Central memory CD4-positive, alpha-beta T cell (primary cell): ENCODE measurements at regions not wholly inside any gene's neighbourhood (a gene's known extent, or its start where the extent isn't known, plus 50 kb on each side); places are given as distances from the start of the nearest gene placed in this dataset.

Experiments
- DNase-seq: peaks from one replicate; pipeline ENCODE4 v3.0.0; 2022

- no peak for DNase-seq
Observed at GRCh38 chr10:88023676-88024075, 160.3 kb downstream of the PTEN start.

GRCh38 chr10:88026031-88026430 lies 162.6 kb downstream of the PTEN start:
- DNase-seq, result no peak

- DNase-seq, result no peak
Observed at GRCh38 chr10:88027570-88027969, 164.1 kb downstream of the PTEN start.

- no peak for DNase-seq
Observed at GRCh38 chr10:88028072-88028471, 164.6 kb downstream of the PTEN start.

- peak; percentile 5 for DNase-seq
Observed at GRCh38 chr10:88028654-88029053, 165.2 kb downstream of the PTEN start.

GRCh38 chr10:88032566-88032965 lies 169.1 kb downstream of the PTEN start:
- no peak for DNase-seq

DNA sequence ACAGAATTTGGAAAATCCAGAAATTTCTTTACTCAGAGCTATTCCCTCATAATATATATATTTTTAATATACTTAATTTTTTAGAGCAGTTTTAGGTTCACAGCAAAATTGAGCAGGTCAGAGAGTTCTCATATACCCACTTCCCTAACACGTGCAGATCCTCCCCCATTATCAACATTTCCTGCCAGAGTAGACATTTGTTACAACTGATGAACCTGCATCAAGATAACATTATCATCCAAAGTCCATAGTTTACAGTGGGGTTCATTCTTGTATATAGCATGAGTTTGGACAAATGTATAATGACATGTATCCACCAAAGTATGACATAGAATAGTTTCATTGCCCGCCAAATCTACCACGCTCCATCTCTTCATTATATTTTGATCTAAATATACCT lies 170.0 kb downstream of the PTEN start:
- DNase-seq, result no peak

GRCh38 chr10:88033793-88034192 lies 170.4 kb downstream of the PTEN start:
- no peak for DNase-seq

DNA sequence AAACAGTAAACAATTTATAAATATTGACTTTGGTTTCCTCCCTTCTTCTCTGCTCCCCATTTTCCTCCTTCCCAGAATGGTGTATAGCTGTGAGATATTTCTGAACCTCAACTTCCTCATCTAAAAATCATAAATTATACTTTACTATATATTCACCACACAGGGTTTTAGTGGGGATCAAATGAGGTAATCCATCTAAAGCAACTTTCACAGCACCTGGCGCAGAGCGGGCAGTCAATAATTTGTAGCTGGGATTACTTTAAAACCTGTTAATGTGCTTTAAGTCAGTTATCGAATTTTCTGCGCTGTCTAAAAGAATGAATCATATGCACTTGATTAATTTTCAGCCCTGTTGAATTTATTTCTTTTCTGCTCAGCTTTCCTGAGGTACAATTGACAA lies 172.7 kb downstream of the PTEN start:
- DNase-seq, result no peak

DNA sequence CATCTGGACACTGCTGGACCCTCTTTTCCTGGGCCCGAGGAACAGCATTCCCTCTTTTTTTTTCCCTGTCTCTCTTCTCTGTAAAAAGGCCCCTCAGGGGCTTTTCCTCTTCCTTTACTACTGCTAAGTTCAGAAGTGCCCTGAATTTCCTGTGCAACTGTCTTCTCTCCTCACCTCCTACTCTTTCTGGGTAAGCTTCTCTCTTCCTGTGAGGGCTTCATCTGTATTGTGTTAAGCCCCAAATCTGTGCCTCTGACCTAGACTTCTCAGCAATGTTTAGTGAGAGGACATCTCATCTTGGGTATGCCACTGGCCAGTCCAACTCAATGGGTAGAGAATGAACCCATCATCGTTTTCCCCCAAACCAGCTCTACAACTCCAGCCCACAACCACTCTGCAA lies 174.2 kb downstream of the PTEN start:
- DNase-seq, result no peak

- DNase-seq, result no peak
Observed at GRCh38 chr10:88038268-88038667, 174.8 kb downstream of the PTEN start.

- DNase-seq, result no peak
Observed at GRCh38 chr10:88039496-88040200, 176.2 kb downstream of the PTEN start.

DNA sequence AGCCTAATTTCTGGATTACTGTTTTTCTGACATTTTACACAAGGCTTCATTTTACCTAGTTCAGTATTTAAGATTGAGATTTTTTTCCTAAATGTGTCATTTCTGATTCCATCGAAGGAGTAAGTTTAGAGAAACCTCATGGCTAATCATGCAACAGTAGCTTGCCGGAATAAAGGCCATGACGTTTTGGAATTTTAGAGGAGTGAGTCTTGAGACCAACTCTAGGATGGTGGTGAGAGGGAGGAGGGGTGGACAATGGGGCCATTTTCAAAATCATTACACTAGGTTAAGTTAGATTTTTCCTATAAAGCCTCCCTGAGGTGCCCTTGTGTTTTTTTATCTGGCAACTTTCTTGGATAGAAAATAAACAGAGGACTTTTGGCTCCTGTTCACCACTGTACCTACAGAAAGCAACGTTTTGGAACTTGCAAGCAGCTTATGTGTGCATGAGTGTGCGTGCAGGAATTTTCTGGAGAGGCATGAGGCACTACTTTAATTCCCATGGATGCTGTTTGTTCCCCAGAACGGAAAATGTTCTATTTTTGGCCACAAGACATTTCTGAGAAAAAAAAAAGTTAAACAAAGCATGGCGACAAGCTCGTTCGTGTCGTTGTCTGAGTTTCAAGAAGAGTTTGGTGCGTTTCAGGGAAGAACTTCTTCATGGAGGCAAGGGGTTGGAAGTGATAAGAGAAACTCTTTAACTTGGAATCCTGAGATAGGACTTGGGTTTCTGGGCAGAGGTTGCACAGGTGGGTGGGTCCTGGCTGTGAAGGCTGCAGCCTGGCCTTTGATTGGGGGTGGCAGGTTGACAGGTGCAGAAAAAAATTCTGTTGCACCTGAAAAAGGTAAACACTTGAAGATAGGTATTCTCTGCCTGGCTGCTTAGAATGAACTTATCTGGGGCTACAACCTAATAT lies 178.1 kb downstream of the PTEN start:
- no peak for DNase-seq

DNA sequence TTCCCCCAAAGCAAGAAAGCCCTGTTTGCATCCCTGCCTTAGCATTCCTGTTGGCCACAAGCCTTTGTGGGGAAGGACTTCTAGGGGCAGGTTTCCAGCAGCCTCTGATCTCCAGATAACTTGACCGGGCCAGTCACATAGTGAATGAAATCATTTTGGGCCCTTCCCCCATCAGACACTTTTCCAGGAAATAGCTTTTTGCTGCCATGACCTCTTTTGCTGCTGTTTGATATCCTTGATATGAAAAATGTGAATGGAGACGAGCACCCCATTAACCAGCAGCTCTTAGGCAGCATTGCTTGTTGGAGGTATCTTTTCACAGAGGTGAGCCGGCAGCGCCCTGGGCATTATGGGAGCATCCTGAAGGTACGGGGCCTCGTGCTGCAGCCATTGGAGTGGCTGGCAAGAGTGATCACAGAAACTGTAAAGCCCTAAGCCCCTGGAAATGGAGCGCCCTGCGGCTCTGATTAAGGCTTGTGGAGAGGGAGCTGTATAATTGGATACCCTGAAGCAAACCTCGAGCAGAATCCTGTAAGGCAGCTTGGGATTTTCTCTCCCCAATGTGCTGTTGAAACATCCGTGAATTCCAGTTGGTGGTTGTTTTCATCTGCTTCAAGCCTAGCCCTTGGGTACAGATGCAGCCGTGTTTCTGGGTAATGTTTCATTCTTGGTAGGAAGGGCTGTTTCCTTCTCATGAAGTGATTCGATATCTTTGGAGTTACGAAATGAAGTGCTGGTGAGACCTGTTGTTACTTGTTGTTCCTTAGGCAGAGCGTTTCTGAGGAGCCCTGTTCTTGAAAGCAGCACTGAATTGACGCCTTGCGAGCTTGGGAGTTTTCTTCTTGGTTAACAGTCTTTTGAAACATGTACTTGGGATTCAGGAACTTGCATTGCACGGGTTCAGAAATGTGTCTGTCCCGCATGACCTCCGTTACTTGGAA lies 179.0 kb downstream of the PTEN start:
- no peak for DNase-seq

GRCh38 chr10:88045096-88045495 lies 181.7 kb downstream of the PTEN start:
- no peak for DNase-seq

DNA sequence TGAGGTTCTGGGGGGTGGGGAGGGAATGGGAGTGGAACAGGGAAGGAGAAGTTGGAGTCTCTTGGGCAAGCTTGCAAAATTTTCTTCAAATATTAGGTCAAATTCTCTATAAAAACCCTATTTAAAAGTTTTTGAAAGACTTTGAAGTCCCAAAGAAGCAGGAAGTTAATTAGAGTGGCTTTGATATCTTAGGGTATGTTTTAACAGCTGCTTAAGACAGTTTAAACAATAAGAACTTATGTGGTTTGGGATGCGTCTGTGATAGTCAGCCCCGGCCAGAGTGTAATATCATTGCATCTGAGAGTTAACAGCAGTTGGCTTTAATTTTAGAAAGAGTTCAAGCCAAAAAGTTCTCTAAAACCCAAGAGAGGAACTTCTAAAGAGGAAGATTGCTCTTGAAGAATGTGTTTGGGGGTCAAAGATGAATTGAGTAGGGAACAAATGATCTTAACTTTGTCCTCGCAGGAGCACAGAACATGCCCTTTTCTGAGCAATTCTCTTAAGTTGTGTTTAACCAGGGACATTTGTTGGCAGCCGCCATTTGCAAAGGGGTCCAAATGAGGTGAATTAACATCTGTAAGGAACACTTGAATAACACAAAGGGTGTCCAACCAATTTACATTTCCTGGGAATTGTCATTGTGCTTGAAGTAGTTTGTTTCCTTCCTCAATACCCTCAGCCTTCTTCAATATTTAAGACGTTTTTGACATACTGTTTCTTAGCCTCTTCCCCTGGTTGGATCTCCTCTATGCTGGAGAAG lies 182.4 kb downstream of the PTEN start:
- DNase-seq, result no peak

DNA sequence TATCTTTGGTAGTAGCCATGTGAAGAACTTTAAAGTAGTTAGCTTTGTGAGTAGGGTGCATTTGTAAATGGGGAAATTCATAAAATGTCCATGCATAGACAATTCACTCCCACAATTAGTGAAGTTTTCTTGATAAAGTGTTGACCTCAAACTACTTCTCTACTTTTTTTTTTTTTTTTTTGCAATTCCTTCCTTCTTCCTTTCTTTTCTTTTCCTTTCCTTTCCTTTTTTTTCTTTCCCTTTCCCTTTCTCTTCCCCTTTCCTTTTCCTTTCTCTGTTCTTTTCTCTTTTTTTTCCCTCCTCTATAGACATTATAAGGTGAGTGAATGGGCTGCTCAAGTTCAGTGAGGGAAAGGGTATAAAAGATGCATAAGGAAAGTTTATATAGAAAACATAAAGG lies 184.2 kb downstream of the PTEN start:
- no peak for DNase-seq

- no peak for DNase-seq
Observed at GRCh38 chr10:88048312-88048711, 184.9 kb downstream of the PTEN start.

DNA sequence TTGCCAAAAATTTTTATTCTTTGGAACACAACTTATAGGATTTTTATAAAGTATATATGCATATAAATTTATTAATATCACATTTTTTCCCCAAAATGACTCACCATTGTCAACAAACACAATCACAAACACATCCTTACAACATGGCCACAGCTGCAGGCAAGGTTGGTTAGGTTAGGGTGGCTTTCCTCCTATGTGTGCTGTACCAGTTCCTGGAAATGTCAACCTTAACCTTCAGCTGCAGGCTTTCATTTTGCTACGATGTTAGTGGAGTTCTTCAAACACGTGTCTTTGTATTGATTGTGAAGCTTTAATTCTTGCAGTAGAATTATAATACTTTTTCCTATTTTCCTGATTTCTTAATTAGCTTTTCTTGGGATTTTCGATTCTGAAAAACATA lies 185.8 kb downstream of the PTEN start:
- no peak for DNase-seq

- DNase-seq, result no peak
Observed at GRCh38 chr10:88057720-88058119, 194.3 kb downstream of the PTEN start.

DNA sequence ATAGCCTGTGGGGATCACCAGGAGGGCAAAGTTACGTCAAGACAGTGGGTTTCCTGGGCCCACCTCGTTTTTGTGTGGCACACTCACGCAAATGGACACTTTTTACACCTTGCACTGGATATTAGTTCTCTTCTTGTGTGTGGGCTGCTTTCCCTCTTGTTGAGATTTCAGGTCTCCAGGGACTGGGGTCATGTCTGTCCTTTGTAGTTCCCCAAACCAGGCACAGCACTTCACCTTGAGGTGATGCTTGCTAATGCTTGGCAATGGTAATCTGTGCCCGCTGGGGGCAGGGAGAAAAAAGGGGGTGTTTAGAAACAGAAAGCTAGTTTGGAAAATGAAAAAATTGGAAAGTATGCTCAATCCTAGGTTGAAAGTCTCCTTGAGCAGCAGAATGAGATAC lies 195.3 kb downstream of the PTEN start:
- DNase-seq, result no peak

DNA sequence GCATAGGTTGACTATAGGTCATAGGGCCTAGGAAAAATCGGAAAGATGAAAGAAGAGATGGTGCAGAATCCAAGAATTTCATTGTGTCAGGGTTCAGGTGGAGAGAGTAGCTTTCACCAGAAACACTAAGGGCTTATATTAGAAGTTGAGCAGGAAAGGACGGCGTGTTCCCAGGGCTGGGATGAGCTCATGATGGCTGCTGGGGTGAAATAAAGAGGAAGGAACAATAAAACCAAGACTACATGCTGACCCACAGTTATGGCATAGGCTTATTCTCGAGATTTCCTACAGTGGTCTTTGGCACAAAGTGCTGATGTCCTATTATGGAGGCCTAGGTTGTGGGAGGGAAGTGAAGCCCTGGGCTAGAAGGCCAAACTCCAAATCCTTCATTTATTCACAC lies 195.8 kb downstream of the PTEN start:
- DNase-seq, result no peak
